ENCODE measurements at regions not wholly inside any gene's neighbourhood (a gene's known extent, or its start where the extent isn't known, plus 50 kb on each side); places are given as distances from the start of the nearest gene placed in this dataset.
"Not testable (repeated sequence)": the region's sequence is repeated elsewhere in the genome, so short reads cannot be mapped to it uniquely, and the experiment has no call there.

DNA sequence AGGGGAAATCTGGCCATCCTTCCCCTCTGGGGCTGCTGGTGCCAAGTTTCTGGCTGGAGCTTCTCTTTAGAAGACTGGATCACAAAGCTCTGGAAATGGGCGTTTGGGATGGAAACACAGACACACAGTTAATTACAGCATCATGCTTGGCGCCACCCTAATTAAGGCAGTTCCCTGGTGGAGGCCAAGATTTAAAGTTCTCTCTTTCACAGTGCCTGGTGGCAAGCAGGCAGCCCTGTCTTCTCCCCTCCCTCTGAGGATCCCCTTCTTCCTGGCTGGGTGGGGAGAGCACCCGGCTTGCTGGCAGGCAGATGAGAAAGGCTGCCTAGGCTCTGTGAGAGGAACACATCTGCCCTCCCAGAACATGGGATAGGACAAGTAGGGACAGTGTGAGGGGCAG is 59.0 kb upstream of the NKD1 start:
- H2AFZ ChIP-seq (ENCODE audit: low read length), result no peak overlapping the region
- H4K20me1 ChIP-seq (ENCODE audit: low read length), result no peaks in the 10 kb centered on the region

GRCh38 chr16:50487528-50487927 is 60.7 kb upstream of the NKD1 start:
- no peak overlapping the region for H3K9ac ChIP-seq (ENCODE audit: low read length)
- H3K36me3 ChIP-seq (ENCODE audit: low read depth, low read length), result no peaks in the 10 kb centered on the region
- H3K27me3 ChIP-seq (ENCODE audit: low read length), result no peaks in the 10 kb centered on the region; the same call in 1 of the 2 replicates
- H3F3A ChIP-seq (ENCODE audit: low read length, unreplicated experiment), result no peaks in the 10 kb centered on the region
- no peaks in the 10 kb centered on the region for H3K79me2 ChIP-seq (ENCODE audit: low read length)
- no peak for DNase-seq
- ATAC-seq, result no peak
- no peaks in the 10 kb centered on the region for H4K20me1 ChIP-seq (ENCODE audit: low read length)
- H3K4me3 ChIP-seq (ENCODE audit: low read length), result no peak overlapping the region
- no peaks in the 10 kb centered on the region for H3K4me1 ChIP-seq (ENCODE audit: insufficient read depth, low read length)
- no peaks in the 10 kb centered on the region for H3K9me3 ChIP-seq (ENCODE audit: low read length)
- H2AFZ ChIP-seq (ENCODE audit: low read length), result no peak overlapping the region
- ChIA-PET CTCF (no interaction called here), POLR2A (ENCODE audit: unreplicated experiment) (no interaction called here)
- TF ChIP-seq EZH2phosphoT487 (IDR thresholded peaks at IDR 0.05; ENCODE audit: borderline replicate concordance, low read length), result no peak
- H3K27ac ChIP-seq (ENCODE audit: low read length), result no peak overlapping the region
- BruUV-seq (replicated peaks), result no TSS peak
- H3K9me2 ChIP-seq (replicated peaks; ENCODE audit: low read length), result no peaks in the 10 kb centered on the region
- no peak overlapping the region for H3K4me2 ChIP-seq (ENCODE audit: low read length)
- intact Hi-C loops (cut with micrococcal nuclease), result no loop called here

More for the DNA sequence above, 59.0 kb upstream of the NKD1 start:
- no peak for DNase-seq
- no peaks in the 10 kb centered on the region for H3F3A ChIP-seq (ENCODE audit: low read length, unreplicated experiment)
- no peaks in the 10 kb centered on the region; the same call in 1 of the 2 replicates for H3K27me3 ChIP-seq (ENCODE audit: low read length)
- no peak for TF ChIP-seq EZH2 (IDR thresholded peaks at IDR 0.05; ENCODE audit: low read length, unreplicated experiment)
- TF ChIP-seq EZH2phosphoT487 (IDR thresholded peaks at IDR 0.05; ENCODE audit: borderline replicate concordance, low read length), result no peak
- TF ChIP-seq, protein P1, sequence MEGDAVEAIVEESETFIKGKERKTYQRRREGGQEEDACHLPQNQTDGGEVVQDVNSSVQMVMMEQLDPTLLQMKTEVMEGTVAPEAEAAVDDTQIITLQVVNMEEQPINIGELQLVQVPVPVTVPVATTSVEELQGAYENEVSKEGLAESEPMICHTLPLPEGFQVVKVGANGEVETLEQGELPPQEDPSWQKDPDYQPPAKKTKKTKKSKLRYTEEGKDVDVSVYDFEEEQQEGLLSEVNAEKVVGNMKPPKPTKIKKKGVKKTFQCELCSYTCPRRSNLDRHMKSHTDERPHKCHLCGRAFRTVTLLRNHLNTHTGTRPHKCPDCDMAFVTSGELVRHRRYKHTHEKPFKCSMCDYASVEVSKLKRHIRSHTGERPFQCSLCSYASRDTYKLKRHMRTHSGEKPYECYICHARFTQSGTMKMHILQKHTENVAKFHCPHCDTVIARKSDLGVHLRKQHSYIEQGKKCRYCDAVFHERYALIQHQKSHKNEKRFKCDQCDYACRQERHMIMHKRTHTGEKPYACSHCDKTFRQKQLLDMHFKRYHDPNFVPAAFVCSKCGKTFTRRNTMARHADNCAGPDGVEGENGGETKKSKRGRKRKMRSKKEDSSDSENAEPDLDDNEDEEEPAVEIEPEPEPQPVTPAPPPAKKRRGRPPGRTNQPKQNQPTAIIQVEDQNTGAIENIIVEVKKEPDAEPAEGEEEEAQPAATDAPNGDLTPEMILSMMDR (conservative IDR thresholded peaks at IDR 0.05; ENCODE audit: low read depth, low read length), result no peak
- H3K4me2 ChIP-seq (ENCODE audit: low read length), result no peak overlapping the region
- H3K27ac ChIP-seq (ENCODE audit: low read length), result no peak overlapping the region
- CTCF ChIA-PET, result no interaction called here
- no peaks in the 10 kb centered on the region for H3K36me3 ChIP-seq (ENCODE audit: low read depth, low read length)
- no peaks in the 10 kb centered on the region for H3K9me2 ChIP-seq (replicated peaks; ENCODE audit: low read length)
- intact Hi-C loops (cut with micrococcal nuclease), result no loop called here
- no peak overlapping the region for H3K4me3 ChIP-seq (ENCODE audit: low read length)
- no peaks in the 10 kb centered on the region for H3K4me1 ChIP-seq (ENCODE audit: insufficient read depth, low read length)
- H3K9me3 ChIP-seq (ENCODE audit: low read length), result no peaks in the 10 kb centered on the region
- BruUV-seq (replicated peaks), result no TSS peak
- ATAC-seq, result no peak
- no peak overlapping the region for H3K9ac ChIP-seq (ENCODE audit: low read length)
- H3K79me2 ChIP-seq (ENCODE audit: low read length), result no peaks in the 10 kb centered on the region
- POLR2A ChIA-PET (ENCODE audit: unreplicated experiment), result no interaction called here

- H3K4me3 ChIP-seq (ENCODE audit: low read length); H3K4me2 ChIP-seq (ENCODE audit: low read length); ATAC-seq; H3K4me1 ChIP-seq (ENCODE audit: insufficient read depth, low read length); intact Hi-C loops (cut with micrococcal nuclease); H3K36me3 ChIP-seq (ENCODE audit: low read depth, low read length); H3K79me2 ChIP-seq (ENCODE audit: low read length); CTCF ChIA-PET; H2AFZ ChIP-seq (ENCODE audit: low read length); H3K27ac ChIP-seq (ENCODE audit: low read length); H3K9me3 ChIP-seq (ENCODE audit: low read length); H3F3A ChIP-seq (ENCODE audit: low read length, unreplicated experiment); BruUV-seq (replicated peaks); POLR2A ChIA-PET (ENCODE audit: unreplicated experiment); H4K20me1 ChIP-seq (ENCODE audit: low read length); H3K9me2 ChIP-seq (replicated peaks; ENCODE audit: low read length); H3K27me3 ChIP-seq (ENCODE audit: low read length); DNase-seq; H3K9ac ChIP-seq (ENCODE audit: low read length): not testable (repeated sequence)
These were observed 62.0 kb upstream of the NKD1 start for GRCh38 chr16:50486162-50486561.

DNA sequence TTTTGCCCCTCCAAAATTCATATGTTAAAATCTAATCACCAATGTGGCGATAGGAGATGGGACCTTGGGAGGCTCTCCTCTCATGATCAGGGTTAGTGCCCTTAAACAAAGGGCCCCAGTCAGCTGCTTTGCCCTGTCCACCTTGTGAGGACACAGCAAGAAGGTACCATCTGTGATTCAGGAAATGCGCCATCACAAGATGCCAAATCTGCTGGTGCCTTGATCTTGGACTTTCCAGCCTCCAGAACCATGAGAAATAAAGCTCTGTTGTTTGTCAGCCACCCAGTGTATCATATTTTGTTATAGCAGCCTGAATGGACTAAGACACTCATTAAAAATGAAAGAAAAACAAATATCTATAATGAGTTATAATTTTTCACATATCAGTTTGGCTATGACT is 63.0 kb upstream of the NKD1 start:
- Histone ChIP-seq H4K20me1 (ENCODE audit: low read length) (no peaks in the 10 kb centered on the region), H3K4me1 (ENCODE audit: insufficient read depth, low read length) (no peaks in the 10 kb centered on the region), H3F3A (ENCODE audit: low read length, unreplicated experiment) (no peaks in the 10 kb centered on the region), H3K27ac (ENCODE audit: low read length) (no peak overlapping the region), H3K79me2 (ENCODE audit: low read length) (no peaks in the 10 kb centered on the region), H3K4me3 (ENCODE audit: low read length) (no peak overlapping the region), H3K4me2 (ENCODE audit: low read length) (no peak overlapping the region), H2AFZ (ENCODE audit: low read length) (no peak overlapping the region), H3K9me2 (replicated peaks; ENCODE audit: low read length) (no peaks in the 10 kb centered on the region), H3K9me3 (ENCODE audit: low read length) (no peaks in the 10 kb centered on the region), H3K27me3 (ENCODE audit: low read length) (no peaks in the 10 kb centered on the region; the same call in 1 of the 2 replicates), H3K9ac (ENCODE audit: low read length) (no peak overlapping the region), H3K36me3 (ENCODE audit: low read depth, low read length) (no peaks in the 10 kb centered on the region)
- ChIA-PET POLR2A (ENCODE audit: unreplicated experiment) (no interaction called here), CTCF (no interaction called here)
- intact Hi-C loops (cut with micrococcal nuclease), result no loop called here
- ATAC-seq, result no peak
- no peak for TF ChIP-seq EZH2 (IDR thresholded peaks at IDR 0.05; ENCODE audit: low read length, unreplicated experiment)
- TF ChIP-seq EZH2phosphoT487 (IDR thresholded peaks at IDR 0.05; ENCODE audit: borderline replicate concordance, low read length), result no peak
- TF ChIP-seq, protein P1 (conservative IDR thresholded peaks at IDR 0.05; ENCODE audit: low read depth, low read length), result no peak
- no peak for DNase-seq
- no TSS peak for BruUV-seq (replicated peaks)
